HCT116 (cell line): ENCODE measurements at regions not wholly inside any gene's neighbourhood (a gene's known extent, or its start where the extent isn't known, plus 50 kb on each side); places are given as distances from the start of the nearest gene placed in this dataset.

Source experiments
- ATAC-seq: fragments of 200-7000 bp; cut with Tn5 transposase; 2 replicates; pipeline ENCODE4 v1.9.1; 2020; ENCODE audit warnings: mild to moderate bottlenecking, moderate library complexity
- BruUV-seq: library from RNA; stranded (reverse); fragments of 400-500 nt; replicated peaks from 2 replicates; lab custom pipeline; 2021; lab: Mats Ljungman, UMichigan
- CTCF ChIA-PET: fragments of 300-600 bp; sonication (Branson Sonifier 250); formaldehyde crosslinking; loops from one replicate; lab custom pipeline; 2021; ENCODE audit warnings: antibody characterized with exemption; lab: Charles Lee
- POLR2A ChIA-PET: fragments of 300-600, 350-600 bp; sonication (Branson Sonifier 250); formaldehyde crosslinking; loops from one replicate; lab custom pipeline; 2021; ENCODE audit warnings: antibody characterized with exemption; lab: Charles Lee
- RAD21 ChIA-PET, 2 experiments: fragments of 300-600 bp; sonication (Branson Sonifier 250); formaldehyde crosslinking; loops; one replicate each; lab custom pipeline; 2023; ENCODE audit warnings: low total read pairs in 2 of 2; ENCODE audit not compliant: uncharacterized antibody in 2 of 2, unreplicated experiment in 2 of 2, low non-redundant PET in 1 of 2; lab: Charles Lee
- DNase-seq: peaks from one replicate; pipeline ENCODE4 v3.0.0-alpha.2; 2010; ENCODE audit warnings: low read depth, low spot score
- H2AFZ ChIP-seq: fragments of 200-600 bp; shearing (Covaris generic), sonication (generic); 2 replicates; pipeline ENCODE4 v1.6.1; 2017; ENCODE audit warnings: low read depth, mixed run types, mixed read lengths, antibody characterized with exemption, low read length; ENCODE audit not compliant: poor library complexity, severe bottlenecking
- H3K27ac ChIP-seq: 2 replicates; pipeline ENCODE4 v1.5.1; 2012; ENCODE audit warnings: low read depth, low read length
- H3K27me3 ChIP-seq: fragments of 200-600 bp; sonication (generic); 2 replicates; pipeline ENCODE4 v1.6.1; 2016; ENCODE audit warnings: mixed run types, low read length, mixed read lengths; ENCODE audit not compliant: insufficient read depth
- H3K36me3 ChIP-seq, 2 experiments: fragments of 200-500 bp in 1 of 2; fragments of 200-600 bp in 1 of 2; sonication (Bioruptor generic) in 1 of 2; sonication (generic) in 1 of 2; 2 replicates each; pipeline versions ENCODE4 v1.5.1 to v1.6.1; 2014 to 2016; ENCODE audit warnings: low read length in 2 of 2, inconsistent platforms in 1 of 2, mixed read lengths in 1 of 2, mixed run types in 1 of 2; ENCODE audit not compliant: insufficient read depth in 2 of 2, control insufficient read depth in 1 of 2
- H3K4me1 ChIP-seq, 2 experiments: fragments of 200-600 bp in 1 of 2; sonication (generic) in 1 of 2; 2 replicates each; pipeline versions ENCODE4 v1.5.1 to v1.6.1; 2012 to 2017; ENCODE audit warnings: low read length in 2 of 2, inconsistent platforms in 1 of 2, mild to moderate bottlenecking in 1 of 2, mixed read lengths in 1 of 2, mixed run types in 1 of 2, moderate library complexity in 1 of 2; ENCODE audit not compliant: insufficient read depth in 2 of 2, control insufficient read depth in 1 of 2
- H3K4me2 ChIP-seq: fragments of 200-600 bp; sonication (generic); 2 replicates; pipeline ENCODE4 v1.6.1; 2017; ENCODE audit warnings: mixed run types, low read length, mixed read lengths
- H3K4me3 ChIP-seq, 2 experiments: fragments of 200-600 bp in 1 of 2; sonication (generic) in 1 of 2; replicated peaks in 1 of 2; 2 replicates each; pipeline ENCODE4 v1.5.1; 2011 to 2016; ENCODE audit warnings: low read length in 2 of 2, control low read depth in 1 of 2, low read depth in 1 of 2, mild to moderate bottlenecking in 1 of 2, mixed read lengths in 1 of 2, mixed run types in 1 of 2
- H3K79me2 ChIP-seq: fragments of 200-600 bp; sonication (generic); 2 replicates; pipeline ENCODE4 v1.6.1; 2017; ENCODE audit warnings: mild to moderate bottlenecking, mixed run types, low read length, moderate library complexity, mixed read lengths; ENCODE audit not compliant: insufficient read depth
- H3K9ac ChIP-seq: fragments of 200-600 bp; sonication (generic); 2 replicates; pipeline ENCODE4 v1.6.1; 2016; ENCODE audit warnings: low read length, mixed read lengths
- H3K9me2 ChIP-seq: fragments of 200-600 bp; sonication (generic), shearing (Covaris generic); 2 replicates; pipeline ENCODE4 v1.6.1; 2017; ENCODE audit warnings: mixed run types, mild to moderate bottlenecking, moderate library complexity; ENCODE audit not compliant: insufficient read depth
- H3K9me3 ChIP-seq, 2 experiments: fragments of 200-500 bp in 1 of 2; fragments of 200-600 bp in 1 of 2; sonication (Bioruptor generic) in 1 of 2; sonication (generic) in 1 of 2; 2 replicates each; pipeline ENCODE4 v1.6.1; 2014 to 2017; ENCODE audit warnings: low read length in 2 of 2, mixed read lengths in 2 of 2, inconsistent platforms in 1 of 2, low read depth in 1 of 2, mild to moderate bottlenecking in 1 of 2, mixed run types in 1 of 2, moderate library complexity in 1 of 2; ENCODE audit not compliant: control insufficient read depth in 1 of 2, insufficient read depth in 1 of 2
- H4K20me1 ChIP-seq: fragments of 200-600 bp; sonication (generic), shearing (Covaris generic); 2 replicates; pipeline ENCODE4 v1.6.1; 2017; ENCODE audit warnings: mixed run types, mild to moderate bottlenecking, moderate library complexity; ENCODE audit not compliant: insufficient read depth
- CBX3 ChIP-seq: IDR thresholded peaks from 2 replicates; pipeline ENCODE4 v1.6.1; 2012; ENCODE audit warnings: low read depth
- CEBPB ChIP-seq: IDR thresholded peaks from 2 replicates; pipeline ENCODE4 v1.6.1; 2012; ENCODE audit warnings: low read depth
- EGR1 ChIP-seq: IDR thresholded peaks from 2 replicates; pipeline ENCODE4 v1.6.1; 2012; ENCODE audit warnings: low read depth
- EZH2 ChIP-seq: fragments of 200-600 bp; sonication (generic); IDR thresholded peaks from 2 replicates; pipeline ENCODE4 v1.6.1; 2017; ENCODE audit warnings: antibody characterized with exemption, mixed run types
- EZH2phosphoT487 ChIP-seq: fragments of 200-600 bp; IDR thresholded peaks from 2 replicates; pipeline ENCODE4 v1.6.1; 2018; ENCODE audit warnings: antibody characterized with exemption, borderline replicate concordance
- JUND ChIP-seq: IDR thresholded peaks from 2 replicates; pipeline ENCODE4 v1.6.1; 2012
- POLR2A ChIP-seq: IDR thresholded peaks from 2 replicates; pipeline ENCODE4 v1.7.0; 2011; ENCODE audit warnings: borderline replicate concordance; ENCODE audit not compliant: insufficient read depth, insufficient read length; ENCODE audit errors: extremely low read depth
- RAD21 ChIP-seq: IDR thresholded peaks from 2 replicates; pipeline ENCODE4 v1.6.1; 2012; ENCODE audit warnings: low read depth, mild to moderate bottlenecking
- SIN3A ChIP-seq: IDR thresholded peaks from 2 replicates; pipeline ENCODE4 v1.6.1; 2012; ENCODE audit warnings: low read depth
- SP1 ChIP-seq: IDR thresholded peaks from 2 replicates; pipeline ENCODE4 v1.6.1; 2012; ENCODE audit warnings: low read depth
- SRF ChIP-seq: IDR thresholded peaks from 2 replicates; pipeline ENCODE4 v1.6.1; 2012; ENCODE audit warnings: low read depth
- TCF7L2 ChIP-seq: IDR thresholded peaks from 2 replicates; pipeline ENCODE4 v1.7.0; 2011; ENCODE audit warnings: borderline replicate concordance, inconsistent platforms; ENCODE audit not compliant: insufficient read depth, insufficient read length; ENCODE audit errors: extremely low read depth
- YY1 ChIP-seq: IDR thresholded peaks from 2 replicates; pipeline ENCODE4 v1.6.1; 2011; ENCODE audit warnings: low read length, low read depth, moderate library complexity, mild to moderate bottlenecking; ENCODE audit not compliant: insufficient replicate concordance; ENCODE audit errors: extremely low read depth
- ZFX ChIP-seq: fragments of 450-650 bp; IDR thresholded peaks from 2 replicates; pipeline ENCODE4 v1.6.1; 2017
- intact Hi-C: fragments of 100-400 bp; cut with micrococcal nuclease; formaldehyde crosslinking; loops from 2 replicates; pipeline ENCODE4 v1.10.0; 2022
- TF ChIP-seq, protein P1 (sequence below): IDR thresholded peaks from 2 replicates; pipeline ENCODE4 v1.6.1; 2012; ENCODE audit warnings: low read depth
- TF ChIP-seq, protein P2 (sequence below): IDR thresholded peaks from 2 replicates; pipeline ENCODE4 v1.6.1; 2012
- TF ChIP-seq, protein P3 (sequence below): IDR thresholded peaks from 2 replicates; pipeline ENCODE4 v1.6.1; 2011; ENCODE audit warnings: mild to moderate bottlenecking, low read length, moderate library complexity; ENCODE audit not compliant: insufficient replicate concordance; ENCODE audit errors: extremely low read depth
- TF ChIP-seq, protein P4 (sequence below): IDR thresholded peaks from 2 replicates; pipeline ENCODE4 v1.6.1; 2012

DNA sequence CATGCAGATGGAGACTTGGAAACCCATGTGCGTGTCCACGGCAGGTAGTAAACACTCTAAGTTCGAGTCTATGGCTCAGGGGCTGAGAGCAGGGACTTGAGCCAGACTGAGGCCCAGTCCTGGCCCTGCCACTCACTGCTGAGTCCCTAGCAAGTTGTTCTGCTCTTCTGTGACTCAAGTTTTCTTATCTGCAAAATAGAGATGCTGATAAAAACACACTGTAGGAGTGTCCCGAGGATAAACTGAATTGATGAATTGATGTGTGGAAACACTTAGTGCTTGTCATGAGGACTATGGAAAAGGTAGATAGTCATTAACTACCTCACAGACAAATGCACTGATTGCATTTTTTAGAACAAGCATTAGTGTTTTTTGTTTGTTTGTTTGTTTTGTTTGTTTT, 73.2 kb downstream of the BOLA3 start:
- CTCF ChIA-PET = no interaction called here
- DNase-seq = no peak
- no peaks in the 10 kb centered on the region for H3K9me3 ChIP-seq
- no peaks in the 10 kb centered on the region for H4K20me1 ChIP-seq
- H3K79me2 ChIP-seq = peaks cover 28% of the 10 kb centered on the region; the same call in 1 of the 2 replicates
- TF ChIP-seq SP1 = no peak
- no peak for TF ChIP-seq ZFX
- TF ChIP-seq YY1 = no peak
- TF ChIP-seq POLR2A = no peak
- H3K27me3 ChIP-seq = no peaks in the 10 kb centered on the region
- no peak overlapping the region for H3K9ac ChIP-seq
- RAD21 ChIA-PET = no interaction called here
- no peak overlapping the region for H2AFZ ChIP-seq
- no peak overlapping the region for H3K4me2 ChIP-seq
- no peak overlapping the region for H3K4me3 ChIP-seq
- intact Hi-C loops = no loop called here
- no peaks in the 10 kb centered on the region for H3K4me1 ChIP-seq
- no peak for ATAC-seq
- POLR2A ChIA-PET = no interaction called here
- H3K9me2 ChIP-seq = no peaks in the 10 kb centered on the region
- peaks cover 0 to 8% of the 10 kb centered on the region in 2 experiments; a peak in 1 of 4 replicates for H3K36me3 ChIP-seq
- BruUV-seq = no TSS peak
- H3K27ac ChIP-seq = no peak overlapping the region

DNA sequence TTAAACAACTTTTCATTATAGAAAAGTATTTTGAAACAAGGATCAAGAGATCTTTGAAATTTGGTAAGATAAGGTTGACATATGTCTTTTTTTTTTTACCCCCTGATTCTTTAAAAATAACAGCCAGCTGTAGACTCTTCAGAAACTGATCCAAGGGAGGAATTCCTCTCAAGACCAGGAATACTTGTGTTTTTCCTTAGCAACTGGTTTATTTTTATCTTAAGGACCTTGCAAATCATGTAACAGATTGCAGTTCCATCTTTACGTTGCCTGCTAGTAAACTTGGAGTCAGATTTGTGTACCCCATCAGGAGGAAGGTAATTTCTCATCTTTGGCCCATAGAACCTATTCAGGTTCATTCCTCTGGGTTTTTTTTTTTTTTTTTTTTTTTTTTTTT, 71.6 kb downstream of the BOLA3 start:
- Histone ChIP-seq H4K20me1 (no peaks in the 10 kb centered on the region), H3K36me3 (peaks cover 0 to 8% of the 10 kb centered on the region in 2 experiments; a peak in 1 of 4 replicates), H3K4me2 (no peak overlapping the region), H3K27me3 (no peaks in the 10 kb centered on the region), H3K9me2 (no peaks in the 10 kb centered on the region), H3K79me2 (peaks cover 25% of the 10 kb centered on the region; the same call in 1 of the 2 replicates), H3K9me3 (no peaks in the 10 kb centered on the region), H2AFZ (no peak overlapping the region), H3K27ac (no peak overlapping the region), H3K4me1 (no peaks in the 10 kb centered on the region), H3K4me3 (no peak overlapping the region), H3K9ac (no peak overlapping the region)
- no peak for TF ChIP-seq EZH2phosphoT487
- no peak for TF ChIP-seq SRF
- TF ChIP-seq, protein P1, sequence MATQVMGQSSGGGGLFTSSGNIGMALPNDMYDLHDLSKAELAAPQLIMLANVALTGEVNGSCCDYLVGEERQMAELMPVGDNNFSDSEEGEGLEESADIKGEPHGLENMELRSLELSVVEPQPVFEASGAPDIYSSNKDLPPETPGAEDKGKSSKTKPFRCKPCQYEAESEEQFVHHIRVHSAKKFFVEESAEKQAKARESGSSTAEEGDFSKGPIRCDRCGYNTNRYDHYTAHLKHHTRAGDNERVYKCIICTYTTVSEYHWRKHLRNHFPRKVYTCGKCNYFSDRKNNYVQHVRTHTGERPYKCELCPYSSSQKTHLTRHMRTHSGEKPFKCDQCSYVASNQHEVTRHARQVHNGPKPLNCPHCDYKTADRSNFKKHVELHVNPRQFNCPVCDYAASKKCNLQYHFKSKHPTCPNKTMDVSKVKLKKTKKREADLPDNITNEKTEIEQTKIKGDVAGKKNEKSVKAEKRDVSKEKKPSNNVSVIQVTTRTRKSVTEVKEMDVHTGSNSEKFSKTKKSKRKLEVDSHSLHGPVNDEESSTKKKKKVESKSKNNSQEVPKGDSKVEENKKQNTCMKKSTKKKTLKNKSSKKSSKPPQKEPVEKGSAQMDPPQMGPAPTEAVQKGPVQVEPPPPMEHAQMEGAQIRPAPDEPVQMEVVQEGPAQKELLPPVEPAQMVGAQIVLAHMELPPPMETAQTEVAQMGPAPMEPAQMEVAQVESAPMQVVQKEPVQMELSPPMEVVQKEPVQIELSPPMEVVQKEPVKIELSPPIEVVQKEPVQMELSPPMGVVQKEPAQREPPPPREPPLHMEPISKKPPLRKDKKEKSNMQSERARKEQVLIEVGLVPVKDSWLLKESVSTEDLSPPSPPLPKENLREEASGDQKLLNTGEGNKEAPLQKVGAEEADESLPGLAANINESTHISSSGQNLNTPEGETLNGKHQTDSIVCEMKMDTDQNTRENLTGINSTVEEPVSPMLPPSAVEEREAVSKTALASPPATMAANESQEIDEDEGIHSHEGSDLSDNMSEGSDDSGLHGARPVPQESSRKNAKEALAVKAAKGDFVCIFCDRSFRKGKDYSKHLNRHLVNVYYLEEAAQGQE = no peak
- TF ChIP-seq, protein P2, sequence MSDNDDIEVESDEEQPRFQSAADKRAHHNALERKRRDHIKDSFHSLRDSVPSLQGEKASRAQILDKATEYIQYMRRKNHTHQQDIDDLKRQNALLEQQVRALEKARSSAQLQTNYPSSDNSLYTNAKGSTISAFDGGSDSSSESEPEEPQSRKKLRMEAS = no peak
- no peak for TF ChIP-seq EGR1
- TF ChIP-seq CBX3 = no peak
- no peak for TF ChIP-seq JUND
- no peak for TF ChIP-seq EZH2
- TF ChIP-seq CEBPB = no peak
- TF ChIP-seq, protein P3, sequence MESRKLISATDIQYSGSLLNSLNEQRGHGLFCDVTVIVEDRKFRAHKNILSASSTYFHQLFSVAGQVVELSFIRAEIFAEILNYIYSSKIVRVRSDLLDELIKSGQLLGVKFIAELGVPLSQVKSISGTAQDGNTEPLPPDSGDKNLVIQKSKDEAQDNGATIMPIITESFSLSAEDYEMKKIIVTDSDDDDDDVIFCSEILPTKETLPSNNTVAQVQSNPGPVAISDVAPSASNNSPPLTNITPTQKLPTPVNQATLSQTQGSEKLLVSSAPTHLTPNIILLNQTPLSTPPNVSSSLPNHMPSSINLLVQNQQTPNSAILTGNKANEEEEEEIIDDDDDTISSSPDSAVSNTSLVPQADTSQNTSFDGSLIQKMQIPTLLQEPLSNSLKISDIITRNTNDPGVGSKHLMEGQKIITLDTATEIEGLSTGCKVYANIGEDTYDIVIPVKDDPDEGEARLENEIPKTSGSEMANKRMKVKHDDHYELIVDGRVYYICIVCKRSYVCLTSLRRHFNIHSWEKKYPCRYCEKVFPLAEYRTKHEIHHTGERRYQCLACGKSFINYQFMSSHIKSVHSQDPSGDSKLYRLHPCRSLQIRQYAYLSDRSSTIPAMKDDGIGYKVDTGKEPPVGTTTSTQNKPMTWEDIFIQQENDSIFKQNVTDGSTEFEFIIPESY = no peak
- TF ChIP-seq, protein P4, sequence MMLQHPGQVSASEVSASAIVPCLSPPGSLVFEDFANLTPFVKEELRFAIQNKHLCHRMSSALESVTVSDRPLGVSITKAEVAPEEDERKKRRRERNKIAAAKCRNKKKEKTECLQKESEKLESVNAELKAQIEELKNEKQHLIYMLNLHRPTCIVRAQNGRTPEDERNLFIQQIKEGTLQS = no peak
- TF ChIP-seq TCF7L2 = no peak
- TF ChIP-seq RAD21 = no peak
- no peak for TF ChIP-seq POLR2A
- TF ChIP-seq SIN3A = no peak
- intact Hi-C loops = no loop called here
- ATAC-seq = no peak
- no peak for DNase-seq
- BruUV-seq = no TSS peak
- RAD21 ChIA-PET = no interaction called here
- CTCF ChIA-PET = no interaction called here
- POLR2A ChIA-PET = no interaction called here
